Cardiac muscle cell (in vitro differentiated cells and primary cell): ENCODE measurements at regions not wholly inside any gene's neighbourhood (a gene's known extent, or its start where the extent isn't known, plus 50 kb on each side); places are given as distances from the start of the nearest gene placed in this dataset.

Source experiments
- DNase-seq, 2 donors: peaks; one replicate each; pipeline versions ENCODE4 v3.0.0 to v3.0.0-alpha.2; 2010 to 2017; ENCODE audit warnings: low read depth in 1 of 2, low spot score in 1 of 2
- H3K27ac ChIP-seq: fragments of 200-600 bp; sonication (generic); 2 replicates; pipeline ENCODE4 v1.5.1; 2016
- H3K27me3 ChIP-seq: fragments of 200-600 bp; sonication (generic); 2 replicates; pipeline ENCODE4 v1.6.0; 2016; ENCODE audit warnings: control low read depth
- H3K36me3 ChIP-seq: fragments of 200-600 bp; sonication (generic); 2 replicates; pipeline ENCODE4 v1.5.1; 2016; ENCODE audit warnings: control low read depth
- H3K4me1 ChIP-seq: fragments of 200-600 bp; sonication (generic); 2 replicates; pipeline ENCODE4 v1.8.1; 2017; ENCODE audit warnings: low read depth, mild to moderate bottlenecking, mixed run types
- H3K4me3 ChIP-seq: fragments of 200-600 bp; sonication (generic); 2 replicates; pipeline ENCODE4 v1.5.1; 2016; ENCODE audit warnings: mild to moderate bottlenecking
- H3K9me3 ChIP-seq: fragments of 200-600 bp; sonication (generic); 2 replicates; pipeline ENCODE4 v1.5.1; 2017; ENCODE audit warnings: low read depth, mild to moderate bottlenecking, control low read depth
- TF ChIP-seq, protein P1 (sequence below): IDR thresholded peaks from 2 replicates; pipeline ENCODE4 v1.5.1; 2012; ENCODE audit warnings: low read depth, mild to moderate bottlenecking, low read length

DNA sequence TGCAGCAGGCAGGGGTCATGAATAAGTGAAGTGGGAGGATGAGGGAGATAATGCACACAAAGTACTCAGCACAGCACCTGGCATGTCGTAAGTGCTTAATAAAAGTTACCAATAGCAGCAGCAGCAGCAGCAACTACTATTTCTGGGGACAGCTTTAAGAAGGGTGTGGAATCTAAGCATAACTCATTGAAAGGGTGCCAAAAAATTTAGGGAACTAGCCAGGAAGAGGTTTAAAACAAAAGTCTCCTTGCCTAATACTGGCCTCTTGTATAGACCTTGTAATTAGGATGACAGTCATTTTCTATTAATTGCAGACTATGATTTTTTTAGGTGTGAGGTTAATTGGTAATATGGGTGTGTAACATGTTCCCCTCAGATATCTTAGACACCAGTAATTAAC is 179.9 kb downstream of the PTPN11 start:
- no peaks in the 10 kb centered on the region for H3K9me3 ChIP-seq
- H3K4me3 ChIP-seq: no peak overlapping the region
- no peak overlapping the region for H3K27ac ChIP-seq
- no peaks in the 10 kb centered on the region for H3K36me3 ChIP-seq
- no peak for DNase-seq
- H3K27me3 ChIP-seq: no peaks in the 10 kb centered on the region
- TF ChIP-seq, protein P1, sequence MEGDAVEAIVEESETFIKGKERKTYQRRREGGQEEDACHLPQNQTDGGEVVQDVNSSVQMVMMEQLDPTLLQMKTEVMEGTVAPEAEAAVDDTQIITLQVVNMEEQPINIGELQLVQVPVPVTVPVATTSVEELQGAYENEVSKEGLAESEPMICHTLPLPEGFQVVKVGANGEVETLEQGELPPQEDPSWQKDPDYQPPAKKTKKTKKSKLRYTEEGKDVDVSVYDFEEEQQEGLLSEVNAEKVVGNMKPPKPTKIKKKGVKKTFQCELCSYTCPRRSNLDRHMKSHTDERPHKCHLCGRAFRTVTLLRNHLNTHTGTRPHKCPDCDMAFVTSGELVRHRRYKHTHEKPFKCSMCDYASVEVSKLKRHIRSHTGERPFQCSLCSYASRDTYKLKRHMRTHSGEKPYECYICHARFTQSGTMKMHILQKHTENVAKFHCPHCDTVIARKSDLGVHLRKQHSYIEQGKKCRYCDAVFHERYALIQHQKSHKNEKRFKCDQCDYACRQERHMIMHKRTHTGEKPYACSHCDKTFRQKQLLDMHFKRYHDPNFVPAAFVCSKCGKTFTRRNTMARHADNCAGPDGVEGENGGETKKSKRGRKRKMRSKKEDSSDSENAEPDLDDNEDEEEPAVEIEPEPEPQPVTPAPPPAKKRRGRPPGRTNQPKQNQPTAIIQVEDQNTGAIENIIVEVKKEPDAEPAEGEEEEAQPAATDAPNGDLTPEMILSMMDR: no peak
- H3K4me1 ChIP-seq: no peaks in the 10 kb centered on the region

GRCh38 chr12:112599871-112600270 is 181.1 kb downstream of the PTPN11 start:
- Histone ChIP-seq H3K36me3 (no peaks in the 10 kb centered on the region), H3K4me3 (no peak overlapping the region), H3K4me1 (no peaks in the 10 kb centered on the region), H3K9me3 (no peaks in the 10 kb centered on the region), H3K27ac (no peak overlapping the region), H3K27me3 (no peaks in the 10 kb centered on the region)
- TF ChIP-seq, protein P1: no peak
- DNase-seq: peak; percentile 32 to 63

DNA sequence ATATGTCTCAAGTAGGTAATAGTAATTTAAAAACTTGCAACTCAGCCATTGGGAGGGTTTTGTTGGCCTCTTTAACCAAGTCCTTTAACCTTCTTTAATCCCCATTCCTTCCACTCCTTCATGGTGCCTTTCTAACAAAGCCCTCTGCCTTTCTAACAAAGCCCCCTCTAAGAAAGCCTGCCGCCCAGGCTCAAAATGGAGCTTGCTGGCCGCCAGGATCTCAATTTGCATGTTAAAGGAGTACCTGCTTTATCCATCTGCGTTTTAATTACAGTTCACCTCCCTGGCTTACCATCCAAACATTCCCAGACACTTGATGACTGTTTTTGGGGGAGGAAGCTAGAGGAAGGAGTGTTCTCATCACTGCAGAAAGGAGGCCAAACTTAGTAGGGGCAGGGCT is 183.4 kb downstream of the PTPN11 start:
- Histone ChIP-seq H3K4me1 (no peaks in the 10 kb centered on the region), H3K27me3 (no peaks in the 10 kb centered on the region), H3K4me3 (no peak overlapping the region), H3K27ac (no peak overlapping the region), H3K36me3 (no peaks in the 10 kb centered on the region), H3K9me3 (no peaks in the 10 kb centered on the region)
- TF ChIP-seq, protein P1: no peak
- DNase-seq: no peak

- H3K27ac ChIP-seq: no peak overlapping the region
- no peaks in the 10 kb centered on the region for H3K9me3 ChIP-seq
- no peak for DNase-seq
- TF ChIP-seq, protein P1: no peak
- H3K36me3 ChIP-seq: no peaks in the 10 kb centered on the region
- H3K4me3 ChIP-seq: no peak overlapping the region
- no peaks in the 10 kb centered on the region for H3K4me1 ChIP-seq
- no peaks in the 10 kb centered on the region for H3K27me3 ChIP-seq
These were observed 184.8 kb upstream of the RPH3A start for GRCh38 chr12:112606611-112607365.

GRCh38 chr12:112607427-112607826 is 184.1 kb upstream of the RPH3A start:
- H3K4me1 ChIP-seq: no peaks in the 10 kb centered on the region
- no peak for DNase-seq
- H3K27me3 ChIP-seq: no peaks in the 10 kb centered on the region
- H3K4me3 ChIP-seq: no peak overlapping the region
- no peaks in the 10 kb centered on the region for H3K9me3 ChIP-seq
- TF ChIP-seq, protein P1: no peak
- no peaks in the 10 kb centered on the region for H3K36me3 ChIP-seq
- no peak overlapping the region for H3K27ac ChIP-seq
